SK-N-SH (cell line): ENCODE measurements at regions not wholly inside any gene's neighbourhood (a gene's known extent, or its start where the extent isn't known, plus 50 kb on each side); places are given as distances from the start of the nearest gene placed in this dataset.

Experiments
- EP300 ChIP-seq, 2 experiments: IDR thresholded peaks; 2 replicates each; pipeline versions ENCODE4 v1.4.0 to v1.6.1; 2012; ENCODE audit warnings: borderline replicate concordance in 1 of 2, low read depth in 1 of 2, low read length in 1 of 2
- EZH2phosphoT487 ChIP-seq: fragments of 200-600 bp; sonication (generic); IDR thresholded peaks from 2 replicates; pipeline ENCODE4 v1.6.1; 2017; ENCODE audit warnings: low read depth, mixed run types, mild to moderate bottlenecking, antibody characterized with exemption, moderate library complexity, borderline replicate concordance
- FOXJ3 ChIP-seq: sonication (generic); formaldehyde crosslinking; IDR thresholded peaks from 2 replicates; pipeline ENCODE4 v1.5.1; 2020; ENCODE audit warnings: mild to moderate bottlenecking, missing genetic modification reagents
- IRF3 ChIP-seq: fragments of 150-350 bp; IDR thresholded peaks from 2 replicates; pipeline ENCODE4 v1.6.1; 2016; ENCODE audit warnings: mild to moderate bottlenecking, low read depth, low read length
- MXI1 ChIP-seq: IDR thresholded peaks from 2 replicates; pipeline ENCODE4 v1.6.1; 2012; ENCODE audit warnings: mild to moderate bottlenecking, low read depth, low read length, improper control_type of control experiment
- NFIC ChIP-seq: IDR thresholded peaks from 2 replicates; pipeline ENCODE4 v1.4.0; 2012; ENCODE audit warnings: borderline replicate concordance
- POLR2AphosphoS5 ChIP-seq: IDR thresholded peaks from 2 replicates; pipeline ENCODE4 v1.6.1; 2012; ENCODE audit warnings: low read depth, low read length
- RAD21 ChIP-seq: IDR thresholded peaks from 2 replicates; pipeline ENCODE4 v1.6.1; 2012; ENCODE audit warnings: mild to moderate bottlenecking, low read length
- SMC3 ChIP-seq: IDR thresholded peaks from 2 replicates; pipeline ENCODE4 v1.6.1; 2012; ENCODE audit warnings: low read depth, low read length, improper control_type of control experiment
- TAF1 ChIP-seq: IDR thresholded peaks from 2 replicates; pipeline ENCODE4 v1.6.1; 2012; ENCODE audit warnings: low read depth, mild to moderate bottlenecking, low read length, moderate library complexity, borderline replicate concordance
- TF ChIP-seq, protein P1 (sequence below): fragments of 200-600 bp; sonication (generic); IDR thresholded peaks from 2 replicates; pipeline ENCODE4 v1.6.1; 2017; ENCODE audit warnings: antibody characterized with exemption, mild to moderate bottlenecking, moderate library complexity

- TF ChIP-seq SMC3 (no peak), POLR2AphosphoS5 (no peak), NFIC (no peak), RAD21 (no peak), EP300 (IDR thresholded peaks at IDR 0.05; ENCODE audit: borderline replicate concordance in 1 of 2, low read depth in 1 of 2, low read length in 1 of 2) (no peak), IRF3 (no peak), TAF1 (no peak), MXI1 (no peak), FOXJ3 (CRISPR knock-in tag) (no peak), EZH2phosphoT487 (no peak)
- TF ChIP-seq, protein P1, sequence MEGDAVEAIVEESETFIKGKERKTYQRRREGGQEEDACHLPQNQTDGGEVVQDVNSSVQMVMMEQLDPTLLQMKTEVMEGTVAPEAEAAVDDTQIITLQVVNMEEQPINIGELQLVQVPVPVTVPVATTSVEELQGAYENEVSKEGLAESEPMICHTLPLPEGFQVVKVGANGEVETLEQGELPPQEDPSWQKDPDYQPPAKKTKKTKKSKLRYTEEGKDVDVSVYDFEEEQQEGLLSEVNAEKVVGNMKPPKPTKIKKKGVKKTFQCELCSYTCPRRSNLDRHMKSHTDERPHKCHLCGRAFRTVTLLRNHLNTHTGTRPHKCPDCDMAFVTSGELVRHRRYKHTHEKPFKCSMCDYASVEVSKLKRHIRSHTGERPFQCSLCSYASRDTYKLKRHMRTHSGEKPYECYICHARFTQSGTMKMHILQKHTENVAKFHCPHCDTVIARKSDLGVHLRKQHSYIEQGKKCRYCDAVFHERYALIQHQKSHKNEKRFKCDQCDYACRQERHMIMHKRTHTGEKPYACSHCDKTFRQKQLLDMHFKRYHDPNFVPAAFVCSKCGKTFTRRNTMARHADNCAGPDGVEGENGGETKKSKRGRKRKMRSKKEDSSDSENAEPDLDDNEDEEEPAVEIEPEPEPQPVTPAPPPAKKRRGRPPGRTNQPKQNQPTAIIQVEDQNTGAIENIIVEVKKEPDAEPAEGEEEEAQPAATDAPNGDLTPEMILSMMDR: no peak
Observed at GRCh38 chr2:117686699-117687098, 127.8 kb upstream of the DDX18 start.
